ENCODE measurements at regions not wholly inside any gene's neighbourhood (a gene's known extent, or its start where the extent isn't known, plus 50 kb on each side); places are given as distances from the start of the nearest gene placed in this dataset.

GRCh38 chr4:104128031-104128849 is 366.5 kb downstream of the CXXC4 start:
- TF ChIP-seq GATA2 (IDR thresholded peaks at IDR 0.05; ENCODE audit: low read depth, low read length) (no peak), GATA3 (IDR thresholded peaks at IDR 0.05; ENCODE audit: low read depth, low read length) (no peak)

- TF ChIP-seq GATA2 (IDR thresholded peaks at IDR 0.05; ENCODE audit: low read depth, low read length) (no peak), GATA3 (IDR thresholded peaks at IDR 0.05; ENCODE audit: low read depth, low read length) (no peak)
Measured at GRCh38 chr4:104123021-104123420, 371.7 kb downstream of the CXXC4 start.

- TF ChIP-seq GATA3 (IDR thresholded peaks at IDR 0.05; ENCODE audit: low read depth, low read length), result no peak
- TF ChIP-seq GATA2 (IDR thresholded peaks at IDR 0.05; ENCODE audit: low read depth, low read length), result no peak
Measured at GRCh38 chr4:104117776-104118175, 376.9 kb downstream of the CXXC4 start.

GRCh38 chr4:104113850-104114249 is 380.8 kb downstream of the CXXC4 start:
- TF ChIP-seq GATA3 (IDR thresholded peaks at IDR 0.05; ENCODE audit: low read depth, low read length), result no peak
- TF ChIP-seq GATA2 (IDR thresholded peaks at IDR 0.05; ENCODE audit: low read depth, low read length), result no peak

- TF ChIP-seq GATA2 (IDR thresholded peaks at IDR 0.05; ENCODE audit: low read depth, low read length), result no peak
- no peak for TF ChIP-seq GATA3 (IDR thresholded peaks at IDR 0.05; ENCODE audit: low read depth, low read length)
Measured at GRCh38 chr4:104099141-104099540, 379.4 kb upstream of the TACR3 start.

- TF ChIP-seq GATA2 (IDR thresholded peaks at IDR 0.05; ENCODE audit: low read depth, low read length) (no peak), GATA3 (IDR thresholded peaks at IDR 0.05; ENCODE audit: low read depth, low read length) (no peak)
Measured at GRCh38 chr4:104093247-104093646, 373.5 kb upstream of the TACR3 start.

- TF ChIP-seq GATA3 (IDR thresholded peaks at IDR 0.05; ENCODE audit: low read depth, low read length) (no peak), GATA2 (IDR thresholded peaks at IDR 0.05; ENCODE audit: low read depth, low read length) (no peak)
Measured at GRCh38 chr4:104073229-104073628, 353.4 kb upstream of the TACR3 start.

- no peak for TF ChIP-seq GATA3 (IDR thresholded peaks at IDR 0.05; ENCODE audit: low read depth, low read length)
- TF ChIP-seq GATA2 (IDR thresholded peaks at IDR 0.05; ENCODE audit: low read depth, low read length), result no peak
Measured at GRCh38 chr4:104066533-104066932, 346.7 kb upstream of the TACR3 start.

- TF ChIP-seq GATA2 (IDR thresholded peaks at IDR 0.05; ENCODE audit: low read depth, low read length) (no peak), GATA3 (IDR thresholded peaks at IDR 0.05; ENCODE audit: low read depth, low read length) (no peak)
Measured at GRCh38 chr4:104064646-104065577, 345.1 kb upstream of the TACR3 start.

- no peak for TF ChIP-seq GATA2 (IDR thresholded peaks at IDR 0.05; ENCODE audit: low read depth, low read length)
- no peak for TF ChIP-seq GATA3 (IDR thresholded peaks at IDR 0.05; ENCODE audit: low read depth, low read length)
Measured at GRCh38 chr4:104063341-104063740, 343.6 kb upstream of the TACR3 start.

GRCh38 chr4:104044369-104044768 is 324.6 kb upstream of the TACR3 start:
- TF ChIP-seq GATA2 (IDR thresholded peaks at IDR 0.05; ENCODE audit: low read depth, low read length) (no peak), GATA3 (IDR thresholded peaks at IDR 0.05; ENCODE audit: low read depth, low read length) (no peak)

GRCh38 chr4:104032896-104033295 is 313.1 kb upstream of the TACR3 start:
- TF ChIP-seq GATA2 (IDR thresholded peaks at IDR 0.05; ENCODE audit: low read depth, low read length) (no peak), GATA3 (IDR thresholded peaks at IDR 0.05; ENCODE audit: low read depth, low read length) (no peak)

- no peak for TF ChIP-seq GATA2 (IDR thresholded peaks at IDR 0.05; ENCODE audit: low read depth, low read length)
- TF ChIP-seq GATA3 (IDR thresholded peaks at IDR 0.05; ENCODE audit: low read depth, low read length), result no peak
Measured at GRCh38 chr4:104025251-104025650, 305.5 kb upstream of the TACR3 start.

GRCh38 chr4:104022831-104023230 is 303.0 kb upstream of the TACR3 start:
- TF ChIP-seq GATA3 (IDR thresholded peaks at IDR 0.05; ENCODE audit: low read depth, low read length), result no peak
- TF ChIP-seq GATA2 (IDR thresholded peaks at IDR 0.05; ENCODE audit: low read depth, low read length), result no peak

All from SH-SY5Y (cell line).